ENCODE measurements at regions not wholly inside any gene's neighbourhood (a gene's known extent, or its start where the extent isn't known, plus 50 kb on each side); places are given as distances from the start of the nearest gene placed in this dataset.
A peak's percentile ranks its signal among the peaks of the same experiment; 100 is the strongest.

GRCh38 chr2:366706-367105 is 78.8 kb upstream of the ALKAL2 start:
- intact Hi-C loops (cut with micrococcal nuclease; ENCODE audit: unreplicated experiment), result no loop called here
- ChIA-PET CTCF (no interaction called here), POLR2A (ENCODE audit: unreplicated experiment) (no interaction called here)
- Histone ChIP-seq H3F3A (ENCODE audit: insufficient read depth, low read depth) (no peaks in the 10 kb centered on the region), H2AFZ (no peak overlapping the region), H3K27me3 (ENCODE audit: insufficient read depth, low read depth) (peaks cover 57% of the 10 kb centered on the region), H3K4me1 (replicated peaks; ENCODE audit: insufficient read depth) (no peaks in the 10 kb centered on the region), H3K4me2 (no peak overlapping the region), H3K4me3 (no peak overlapping the region), H3K36me3 (ENCODE audit: low read depth) (no peaks in the 10 kb centered on the region), H3K9me2 (ENCODE audit: insufficient read depth) (no peaks in the 10 kb centered on the region), H3K27ac (no peak overlapping the region), H3K79me2 (ENCODE audit: low read depth) (no peaks in the 10 kb centered on the region), H4K20me1 (ENCODE audit: insufficient read depth) (no peaks in the 10 kb centered on the region; the same call in 1 of the 2 replicates), H3K9me3 (ENCODE audit: insufficient read depth, low read depth) (peaks cover 3% of the 10 kb centered on the region; the same call in 1 of the 2 replicates)
- BruUV-seq (replicated peaks), result no TSS peak
- TF ChIP-seq EZH2 (IDR thresholded peaks at IDR 0.05; ENCODE audit: low read depth) (no peak), CTCF (conservative IDR thresholded peaks at IDR 0.05) (no peak)
- DNase-seq, result no peak

GRCh38 chr2:365367-366275 is 77.7 kb upstream of the ALKAL2 start:
- CTCF ChIA-PET, result no interaction called here
- H3K27ac ChIP-seq, result no peak overlapping the region
- DNase-seq, result no peak
- H4K20me1 ChIP-seq (ENCODE audit: insufficient read depth), result no peaks in the 10 kb centered on the region; the same call in 1 of the 2 replicates
- H3K79me2 ChIP-seq (ENCODE audit: low read depth), result no peaks in the 10 kb centered on the region
- no peaks in the 10 kb centered on the region for H3K36me3 ChIP-seq (ENCODE audit: low read depth)
- no peak overlapping the region for H3K4me3 ChIP-seq
- H3K27me3 ChIP-seq (ENCODE audit: insufficient read depth, low read depth), result peaks cover 68% of the 10 kb centered on the region
- no peaks in the 10 kb centered on the region for H3K4me1 ChIP-seq (replicated peaks; ENCODE audit: insufficient read depth)
- TF ChIP-seq CTCF (conservative IDR thresholded peaks at IDR 0.05) (no peak), EZH2 (IDR thresholded peaks at IDR 0.05; ENCODE audit: low read depth) (no peak)
- BruUV-seq (replicated peaks), result no TSS peak
- H2AFZ ChIP-seq, result no peak overlapping the region
- POLR2A ChIA-PET (ENCODE audit: unreplicated experiment), result no interaction called here
- H3K4me2 ChIP-seq, result no peak overlapping the region
- intact Hi-C loops (cut with micrococcal nuclease; ENCODE audit: unreplicated experiment), result no loop called here
- no peaks in the 10 kb centered on the region for H3F3A ChIP-seq (ENCODE audit: insufficient read depth, low read depth)
- no peaks in the 10 kb centered on the region for H3K9me2 ChIP-seq (ENCODE audit: insufficient read depth)
- 0 out of 2 replicates have a peak, but pooled peaks cover 6% of the 10 kb centered on the region for H3K9me3 ChIP-seq (ENCODE audit: insufficient read depth, low read depth)

DNA sequence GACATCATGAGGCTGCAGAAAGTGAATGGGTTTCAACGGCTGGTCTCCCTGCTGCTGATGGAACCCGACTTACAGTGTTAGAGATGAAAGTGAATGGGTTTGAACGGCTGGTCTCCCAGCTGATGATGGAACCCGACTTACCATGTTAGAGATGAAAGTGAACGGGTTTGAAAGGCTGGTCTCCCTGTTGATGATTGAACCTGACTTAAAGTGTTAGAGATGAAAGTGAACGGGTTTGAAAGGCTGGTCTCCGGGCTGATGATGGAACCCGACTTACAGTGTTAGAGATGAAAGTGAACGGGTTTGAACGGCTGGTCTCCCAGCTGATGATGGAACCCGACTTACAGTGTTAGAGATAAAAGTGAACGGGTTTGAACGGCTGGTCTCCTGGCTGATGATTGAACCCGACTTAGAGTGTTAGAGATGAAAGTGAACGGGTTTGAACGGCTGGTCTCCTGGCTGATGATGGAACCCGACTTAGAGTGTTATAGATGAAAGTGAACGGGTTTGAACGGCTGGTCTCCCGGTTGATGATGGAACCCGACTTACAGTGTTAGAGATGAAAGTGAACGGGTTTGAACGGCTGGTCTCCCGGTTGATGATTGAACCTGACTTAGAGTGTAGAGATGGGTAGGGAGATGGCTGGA is 76.1 kb upstream of the ALKAL2 start:
- no peak overlapping the region for H3K4me3 ChIP-seq
- peaks cover 84% of the 10 kb centered on the region for H3K27me3 ChIP-seq (ENCODE audit: insufficient read depth, low read depth)
- H3K4me1 ChIP-seq (replicated peaks; ENCODE audit: insufficient read depth), result no peaks in the 10 kb centered on the region
- no peaks in the 10 kb centered on the region; the same call in 1 of the 2 replicates for H4K20me1 ChIP-seq (ENCODE audit: insufficient read depth)
- no peaks in the 10 kb centered on the region for H3K36me3 ChIP-seq (ENCODE audit: low read depth)
- no peaks in the 10 kb centered on the region for H3F3A ChIP-seq (ENCODE audit: insufficient read depth, low read depth)
- H3K9me2 ChIP-seq (ENCODE audit: insufficient read depth), result no peaks in the 10 kb centered on the region
- no peak overlapping the region for H3K4me2 ChIP-seq
- TF ChIP-seq EZH2 (IDR thresholded peaks at IDR 0.05; ENCODE audit: low read depth), result peak; percentile 93
- TF ChIP-seq CTCF (conservative IDR thresholded peaks at IDR 0.05), result no peak
- no peak overlapping the region for H3K27ac ChIP-seq
- intact Hi-C loops (cut with micrococcal nuclease; ENCODE audit: unreplicated experiment), result no loop called here
- H3K9me3 ChIP-seq (ENCODE audit: insufficient read depth, low read depth), result 0 out of 2 replicates have a peak, but pooled peaks cover 6% of the 10 kb centered on the region
- no peak for DNase-seq
- ChIA-PET POLR2A (ENCODE audit: unreplicated experiment) (no interaction called here), CTCF (no interaction called here)
- BruUV-seq (replicated peaks), result no TSS peak
- H2AFZ ChIP-seq, result no peak overlapping the region
- no peaks in the 10 kb centered on the region for H3K79me2 ChIP-seq (ENCODE audit: low read depth)
